IMR-90 (cell line): ENCODE measurements at regions not wholly inside any gene's neighbourhood (a gene's known extent, or its start where the extent isn't known, plus 50 kb on each side); places are given as distances from the start of the nearest gene placed in this dataset.

Experiments used
- BHLHE40 ChIP-seq: fragments of 150-350 bp; IDR thresholded peaks from 2 replicates; pipeline ENCODE4 v1.6.1; 2016; ENCODE audit warnings: mild to moderate bottlenecking, low read depth, low read length
- CEBPB ChIP-seq: IDR thresholded peaks from 2 replicates; pipeline ENCODE4 v1.6.1; 2012; ENCODE audit warnings: low read depth, low read length, improper control_type of control experiment
- CTCF ChIP-seq: conservative IDR thresholded peaks from 2 replicates; pipeline ENCODE4 v1.5.1; 2012; ENCODE audit warnings: mild to moderate bottlenecking, low read depth, low read length, improper control_type of control experiment
- FOS ChIP-seq: fragments of 150-350 bp; IDR thresholded peaks from 2 replicates; pipeline ENCODE4 v1.6.1; 2016; ENCODE audit warnings: low read depth, low read length
- MXI1 ChIP-seq: IDR thresholded peaks from 2 replicates; pipeline ENCODE4 v1.6.1; 2012; ENCODE audit warnings: low read depth, mild to moderate bottlenecking, low read length, moderate library complexity, borderline replicate concordance
- POLR2A ChIP-seq: IDR thresholded peaks from 2 replicates; pipeline ENCODE4 v1.6.1; 2012; ENCODE audit warnings: mild to moderate bottlenecking, low read depth, low read length
- USF2 ChIP-seq: fragments of 150-350 bp; IDR thresholded peaks from 2 replicates; pipeline ENCODE4 v1.6.1; 2017; ENCODE audit warnings: mild to moderate bottlenecking, antibody characterized with exemption, low read length, low read depth

- no peak for TF ChIP-seq CTCF
- no peak for TF ChIP-seq MXI1
- TF ChIP-seq POLR2A = no peak
- TF ChIP-seq USF2 = no peak
- TF ChIP-seq CEBPB = no peak
- no peak for TF ChIP-seq FOS
- no peak for TF ChIP-seq BHLHE40
Measured at GRCh38 chr5:56487528-56488115, 254.5 kb upstream of the ANKRD55 start.
